COLO829 (cell line): ENCODE measurements at regions not wholly inside any gene's neighbourhood (a gene's known extent, or its start where the extent isn't known, plus 50 kb on each side); places are given as distances from the start of the nearest gene placed in this dataset.
"Not testable (repeated sequence)": the region's sequence is repeated elsewhere in the genome, so short reads cannot be mapped to it uniquely, and the experiment has no call there.

Source experiments
- DNase-seq: peaks from one replicate; pipeline ENCODE4 v3.0.0; 2012; ENCODE audit warnings: low spot score

- no peak for DNase-seq
Observed at GRCh38 chr9:108765265-108765664, 90.5 kb downstream of the ACTL7B start.

- DNase-seq: no peak
Observed at GRCh38 chr9:108762348-108763055, 93.3 kb downstream of the ACTL7B start.

GRCh38 chr9:108761655-108762347 lies 94.0 kb downstream of the ACTL7B start:
- peak; percentile 86 for DNase-seq

GRCh38 chr9:108760841-108761240 lies 94.9 kb downstream of the ACTL7B start:
- DNase-seq: no peak

- DNase-seq: no peak
Observed at GRCh38 chr9:108759835-108760234, 96.0 kb downstream of the ACTL7B start.

- DNase-seq: no peak
Observed at GRCh38 chr9:108759399-108759798, 96.4 kb downstream of the ACTL7B start.

GRCh38 chr9:108756746-108757490 lies 98.9 kb downstream of the ACTL7B start:
- no peak for DNase-seq

- no peak for DNase-seq
Observed at GRCh38 chr9:108755979-108756378, 99.8 kb downstream of the ACTL7B start.

- DNase-seq: no peak
Observed at GRCh38 chr9:108751369-108751768, 104.4 kb downstream of the ACTL7B start.

GRCh38 chr9:108750661-108751215 lies 105.0 kb downstream of the ACTL7B start:
- DNase-seq: no peak

- DNase-seq: no peak
Observed at GRCh38 chr9:108748776-108749175, 107.0 kb downstream of the ACTL7B start.

GRCh38 chr9:108746864-108747263 lies 108.9 kb downstream of the ACTL7B start:
- DNase-seq: no peak

- DNase-seq: no peak
Observed at GRCh38 chr9:108746001-108746400, 109.8 kb downstream of the ACTL7B start.

- no peak for DNase-seq
Observed at GRCh38 chr9:108744641-108745040, 111.1 kb downstream of the ACTL7B start.

- peak; percentile 59 for DNase-seq
Observed at GRCh38 chr9:108743901-108744371, 111.8 kb downstream of the ACTL7B start.

GRCh38 chr9:108743416-108743815 lies 112.4 kb downstream of the ACTL7B start:
- no peak for DNase-seq

- DNase-seq: no peak
Observed at GRCh38 chr9:108742191-108742590, 113.6 kb downstream of the ACTL7B start.

GRCh38 chr9:108731292-108731691 lies 124.5 kb downstream of the ACTL7B start:
- DNase-seq: not testable (repeated sequence)

- DNase-seq: no peak
Observed at GRCh38 chr9:108727580-108728111, 128.1 kb downstream of the ACTL7B start.

- no peak for DNase-seq
Observed at GRCh38 chr9:108724652-108725051, 131.1 kb downstream of the ACTL7B start.

- no peak for DNase-seq
Observed at GRCh38 chr9:108724122-108724521, 131.7 kb downstream of the ACTL7B start.

- DNase-seq: no peak
Observed at GRCh38 chr9:108722396-108722795, 133.4 kb downstream of the ACTL7B start.
